Stimulated activated CD4-positive, alpha-beta T cell treated with anti-CD3 and anti-CD28 coated beads, Interleukin-1b, Interleukin-23, amount 100 ng/mL, for 48 hours (primary cell): ENCODE measurements at regions not wholly inside any gene's neighbourhood (a gene's known extent, or its start where the extent isn't known, plus 50 kb on each side); places are given as distances from the start of the nearest gene placed in this dataset.
"Not testable (repeated sequence)": the region's sequence is repeated elsewhere in the genome, so short reads cannot be mapped to it uniquely, and the experiment has no call there.

Experiments used
- DNase-seq: peaks from one replicate; pipeline ENCODE4 v3.0.0-alpha.2; 2020

- not testable (repeated sequence) for DNase-seq
Measured at GRCh38 chr22:11795979-11796378, 3732.0 kb upstream of the OR11H1 start.

- not testable (repeated sequence) for DNase-seq
Measured at GRCh38 chr22:11815481-11815880, 3712.5 kb upstream of the OR11H1 start.

GRCh38 chr22:11818845-11819244 lies 3709.1 kb upstream of the OR11H1 start:
- DNase-seq, result not testable (repeated sequence)

GRCh38 chr22:11822326-11822725 lies 3705.7 kb upstream of the OR11H1 start:
- not testable (repeated sequence) for DNase-seq

- DNase-seq, result not testable (repeated sequence)
Measured at GRCh38 chr22:11825009-11825408, 3703.0 kb upstream of the OR11H1 start.

- not testable (repeated sequence) for DNase-seq
Measured at GRCh38 chr22:11826000-11826399, 3702.0 kb upstream of the OR11H1 start.

GRCh38 chr22:11829426-11829825 lies 3698.6 kb upstream of the OR11H1 start:
- peak; percentile 2 for DNase-seq
